ENCODE measurements at regions not wholly inside any gene's neighbourhood (a gene's known extent, or its start where the extent isn't known, plus 50 kb on each side); places are given as distances from the start of the nearest gene placed in this dataset.

GRCh38 chr14:94685166-94685581 lies 73.0 kb downstream of the SERPINA3 start:
- no peak for TF ChIP-seq CTCF (IDR thresholded peaks at IDR 0.05; ENCODE audit: low read length, missing control alignments)
- H3K4me3 ChIP-seq (replicated peaks; ENCODE audit: low read depth, low read length) = no peak overlapping the region
- DNase-seq (ENCODE audit: low read depth) = no peak

- no peak for DNase-seq (ENCODE audit: low read depth)
- no peak for TF ChIP-seq CTCF (IDR thresholded peaks at IDR 0.05; ENCODE audit: low read length, missing control alignments)
- H3K4me3 ChIP-seq (replicated peaks; ENCODE audit: low read depth, low read length) = no peak overlapping the region
Measured at GRCh38 chr14:94682736-94683135, 70.5 kb downstream of the SERPINA3 start.

GRCh38 chr14:94682061-94682516 lies 69.9 kb downstream of the SERPINA3 start:
- H3K4me3 ChIP-seq (replicated peaks; ENCODE audit: low read depth, low read length) = no peak overlapping the region

GRCh38 chr14:94681300-94682060 lies 69.3 kb downstream of the SERPINA3 start:
- DNase-seq (ENCODE audit: low read depth) = peak; percentile 73
- no peak overlapping the region for H3K4me3 ChIP-seq (replicated peaks; ENCODE audit: low read depth, low read length)
- TF ChIP-seq CTCF (IDR thresholded peaks at IDR 0.05; ENCODE audit: low read length, missing control alignments) = peak; percentile 92

More at GRCh38 chr14:94682061-94682516, 69.9 kb downstream of the SERPINA3 start:
- no peak for TF ChIP-seq CTCF (IDR thresholded peaks at IDR 0.05; ENCODE audit: low read length, missing control alignments)
- no peak for DNase-seq (ENCODE audit: low read depth)

- no peak for TF ChIP-seq CTCF (IDR thresholded peaks at IDR 0.05; ENCODE audit: low read length, missing control alignments)
- DNase-seq (ENCODE audit: low read depth) = no peak
- no peak overlapping the region for H3K4me3 ChIP-seq (replicated peaks; ENCODE audit: low read depth, low read length)
Measured at GRCh38 chr14:94680862-94681288, 68.7 kb downstream of the SERPINA3 start.

- no peak for DNase-seq (ENCODE audit: low read depth)
- H3K4me3 ChIP-seq (replicated peaks; ENCODE audit: low read depth, low read length) = no peak overlapping the region
- TF ChIP-seq CTCF (IDR thresholded peaks at IDR 0.05; ENCODE audit: low read length, missing control alignments) = no peak
Measured at GRCh38 chr14:94679937-94680861, 68.0 kb downstream of the SERPINA3 start.
